ENCODE measurements at regions not wholly inside any gene's neighbourhood (a gene's known extent, or its start where the extent isn't known, plus 50 kb on each side); places are given as distances from the start of the nearest gene placed in this dataset.
"Not testable (repeated sequence)": the region's sequence is repeated elsewhere in the genome, so short reads cannot be mapped to it uniquely, and the experiment has no call there.

- no peak for DNase-seq
Observed at GRCh38 chr12:131463174-131463573, 247.7 kb upstream of the SFSWAP start.

GRCh38 chr12:131464081-131464480 is 246.8 kb upstream of the SFSWAP start:
- DNase-seq, result no peak

GRCh38 chr12:131466306-131466705 is 244.6 kb upstream of the SFSWAP start:
- DNase-seq, result no peak

- DNase-seq, result no peak
Observed at GRCh38 chr12:131466932-131467331, 244.0 kb upstream of the SFSWAP start.

GRCh38 chr12:131468206-131468605 is 242.7 kb upstream of the SFSWAP start:
- DNase-seq, result no peak

- DNase-seq, result not testable (repeated sequence)
Observed at GRCh38 chr12:131469945-131470344, 240.9 kb upstream of the SFSWAP start.

- DNase-seq, result no peak
Observed at GRCh38 chr12:131471271-131471905, 239.5 kb upstream of the SFSWAP start.

GRCh38 chr12:131471946-131472732 is 238.8 kb upstream of the SFSWAP start:
- no peak for DNase-seq

GRCh38 chr12:131473261-131473660 is 237.6 kb upstream of the SFSWAP start:
- DNase-seq, result no peak

GRCh38 chr12:131473741-131474709 is 236.9 kb upstream of the SFSWAP start:
- no peak for DNase-seq

GRCh38 chr12:131475012-131475411 is 235.9 kb upstream of the SFSWAP start:
- DNase-seq, result not testable (repeated sequence)

GRCh38 chr12:131477613-131478012 is 233.3 kb upstream of the SFSWAP start:
- no peak for DNase-seq

GRCh38 chr12:131478468-131478867 is 232.4 kb upstream of the SFSWAP start:
- DNase-seq, result no peak

- DNase-seq, result no peak
Observed at GRCh38 chr12:131482199-131482598, 228.7 kb upstream of the SFSWAP start.

- no peak for DNase-seq
Observed at GRCh38 chr12:131482686-131483085, 228.2 kb upstream of the SFSWAP start.

- no peak for DNase-seq
Observed at GRCh38 chr12:131486451-131487230, 224.2 kb upstream of the SFSWAP start.

- DNase-seq, result peak; percentile 14
Observed at GRCh38 chr12:131487388-131488124, 223.3 kb upstream of the SFSWAP start.

GRCh38 chr12:131489718-131490117 is 221.2 kb upstream of the SFSWAP start:
- no peak for DNase-seq

- DNase-seq, result no peak
Observed at GRCh38 chr12:131491155-131491554, 219.7 kb upstream of the SFSWAP start.

- DNase-seq, result no peak
Observed at GRCh38 chr12:131491916-131492490, 218.9 kb upstream of the SFSWAP start.

GRCh38 chr12:131493068-131493826 is 217.6 kb upstream of the SFSWAP start:
- no peak for DNase-seq
